GM23248 (cell line): ENCODE measurements at regions not wholly inside any gene's neighbourhood (a gene's known extent, or its start where the extent isn't known, plus 50 kb on each side); places are given as distances from the start of the nearest gene placed in this dataset.

ENCODE experiments used
- EZH2 ChIP-seq: fragments of 200-600 bp; sonication (generic); IDR thresholded peaks from 2 replicates; pipeline ENCODE4 v1.6.1; 2018; ENCODE audit warnings: antibody characterized with exemption, mild to moderate bottlenecking; ENCODE audit not compliant: insufficient read depth, poor library complexity, severe bottlenecking
- EZH2phosphoT487 ChIP-seq: fragments of 200-600 bp; sonication (generic); IDR thresholded peaks from 2 replicates; pipeline ENCODE4 v1.6.1; 2018; ENCODE audit warnings: antibody characterized with exemption, moderate library complexity, mild to moderate bottlenecking, low read depth; ENCODE audit not compliant: insufficient read depth

DNA sequence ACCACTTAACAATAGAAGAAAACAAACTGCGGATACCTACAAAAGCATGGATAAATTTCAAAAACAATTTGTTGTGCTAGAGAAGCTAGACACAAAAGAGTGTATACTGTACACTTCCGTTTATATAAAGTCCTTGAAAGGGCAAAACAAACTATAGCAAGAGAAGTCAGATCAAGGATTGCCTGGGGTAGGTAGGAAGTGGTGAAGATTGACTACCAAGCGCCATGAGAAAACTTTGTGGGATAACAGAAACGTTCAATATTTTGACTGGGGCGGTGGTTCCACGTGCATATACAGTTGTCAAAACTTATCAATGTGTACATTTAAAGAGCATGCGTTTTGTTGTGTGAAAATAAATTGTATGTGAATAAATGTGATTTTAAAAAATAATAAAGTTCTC, 55.6 kb upstream of the CCL2 start:
- TF ChIP-seq EZH2, result no peak
- no peak for TF ChIP-seq EZH2phosphoT487
